Ishikawa (cell line): ENCODE measurements at regions not wholly inside any gene's neighbourhood (a gene's known extent, or its start where the extent isn't known, plus 50 kb on each side); places are given as distances from the start of the nearest gene placed in this dataset.

ENCODE experiments used
- CEBPB ChIP-seq: IDR thresholded peaks from 2 replicates; pipeline ENCODE4 v1.6.1; 2012
- FOXM1 ChIP-seq: IDR thresholded peaks from 2 replicates; pipeline ENCODE4 v1.6.1; 2012; ENCODE audit warnings: low read depth, borderline replicate concordance
- NFIC ChIP-seq: IDR thresholded peaks from 2 replicates; pipeline ENCODE4 v1.6.1; 2012
- RAD21 ChIP-seq: IDR thresholded peaks from 2 replicates; pipeline ENCODE4 v1.6.1; 2012; ENCODE audit warnings: low read depth

DNA sequence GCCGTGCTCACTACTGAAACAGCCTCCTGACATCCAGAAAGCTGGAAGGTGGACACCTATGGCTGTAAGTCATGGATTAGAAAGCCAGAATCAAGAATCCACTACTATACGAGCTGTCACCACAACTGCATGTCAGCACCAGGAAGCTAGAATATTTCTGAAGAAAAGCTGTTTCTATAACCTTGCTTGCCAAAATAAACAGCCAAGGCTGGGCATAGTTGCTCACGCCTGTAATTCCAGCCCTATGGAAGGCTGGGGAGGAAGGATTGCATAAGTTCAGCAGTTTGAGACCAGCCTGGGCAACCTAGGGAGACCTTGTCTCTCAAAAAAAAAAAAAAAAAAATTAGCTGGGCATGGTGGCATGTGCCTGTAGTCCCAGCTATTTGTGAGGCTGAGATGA lies 96.3 kb upstream of the GAREM1 start:
- TF ChIP-seq CEBPB (no peak), NFIC (no peak), FOXM1 (no peak), RAD21 (no peak)
